Fibroblast of lung (primary cell): ENCODE measurements at regions not wholly inside any gene's neighbourhood (a gene's known extent, or its start where the extent isn't known, plus 50 kb on each side); places are given as distances from the start of the nearest gene placed in this dataset.

ENCODE experiments used
- DNase-seq, 2 donors: peaks; one replicate each; pipeline versions ENCODE4 v3.0.0 to v3.0.0-alpha.2; 2010; ENCODE audit warnings: low read depth in 2 of 2
- H2AFZ ChIP-seq: 2 replicates; pipeline ENCODE4 v1.5.1; 2012; ENCODE audit warnings: low read length, control low read depth, inconsistent platforms
- H3K27ac ChIP-seq: 2 replicates; pipeline ENCODE4 v1.5.1; 2011; ENCODE audit warnings: low read length, control low read depth; ENCODE audit not compliant: insufficient read depth
- H3K27me3 ChIP-seq: 2 replicates; pipeline ENCODE4 v1.5.1; 2011; ENCODE audit warnings: mild to moderate bottlenecking, low read length; ENCODE audit not compliant: control insufficient read depth, insufficient read depth
- H3K36me3 ChIP-seq: 2 replicates; pipeline ENCODE4 v1.5.1; 2011; ENCODE audit warnings: low read length; ENCODE audit not compliant: control insufficient read depth, insufficient read depth
- H3K4me1 ChIP-seq: 2 replicates; pipeline ENCODE4 v1.5.1; 2011; ENCODE audit warnings: low read length; ENCODE audit not compliant: control insufficient read depth, insufficient read depth; ENCODE audit errors: extremely low read depth
- H3K4me2 ChIP-seq: 2 replicates; pipeline ENCODE4 v1.5.1; 2011; ENCODE audit warnings: low read length, control low read depth; ENCODE audit not compliant: insufficient read depth; ENCODE audit errors: extremely low read depth
- H3K4me3 ChIP-seq, 4 experiments: fragments of 200-600 bp in 1 of 4; sonication (generic) in 1 of 4; replicated peaks in 1 of 4; 2 replicates each; pipeline ENCODE4 v1.5.1; 2011 to 2016; ENCODE audit warnings: low read length in 4 of 4, low read depth in 3 of 4, mild to moderate bottlenecking in 3 of 4, control low read depth in 2 of 4, inconsistent platforms in 1 of 4, mixed read lengths in 1 of 4; ENCODE audit not compliant: insufficient read depth in 1 of 4; ENCODE audit errors: control extremely low read depth in 1 of 4
- H3K79me2 ChIP-seq: 2 replicates; pipeline ENCODE4 v1.5.1; 2012; ENCODE audit warnings: mild to moderate bottlenecking, low read length, inconsistent platforms; ENCODE audit not compliant: control insufficient read depth, insufficient read depth
- H3K9ac ChIP-seq: 2 replicates; pipeline ENCODE4 v1.5.1; 2011; ENCODE audit warnings: mild to moderate bottlenecking, low read length, control low read depth; ENCODE audit not compliant: insufficient read depth
- H3K9me3 ChIP-seq: 2 replicates; pipeline ENCODE4 v1.5.1; 2012; ENCODE audit warnings: low read depth, low read length; ENCODE audit not compliant: control insufficient read depth, insufficient read depth
- H4K20me1 ChIP-seq: 2 replicates; pipeline ENCODE4 v1.5.1; 2011; ENCODE audit warnings: low read length; ENCODE audit not compliant: control insufficient read depth, insufficient read depth; ENCODE audit errors: extremely low read depth
- EZH2 ChIP-seq: IDR thresholded peaks from 2 replicates; pipeline ENCODE4 v1.5.1; 2012; ENCODE audit warnings: low read length, control low read depth, mild to moderate bottlenecking; ENCODE audit errors: missing control alignments
- TF ChIP-seq, protein P1 (sequence below), 2 donors: IDR thresholded peaks in 1 of 2; conservative IDR thresholded peaks in 1 of 2; 1 replicate in 1 of 2; 2 replicates in 1 of 2; pipeline ENCODE4 v1.5.1; 2011 to 2012; ENCODE audit warnings: low read length in 2 of 2, control low read depth in 1 of 2, inconsistent platforms in 1 of 2, low read depth in 1 of 2, mild to moderate bottlenecking in 1 of 2

DNA sequence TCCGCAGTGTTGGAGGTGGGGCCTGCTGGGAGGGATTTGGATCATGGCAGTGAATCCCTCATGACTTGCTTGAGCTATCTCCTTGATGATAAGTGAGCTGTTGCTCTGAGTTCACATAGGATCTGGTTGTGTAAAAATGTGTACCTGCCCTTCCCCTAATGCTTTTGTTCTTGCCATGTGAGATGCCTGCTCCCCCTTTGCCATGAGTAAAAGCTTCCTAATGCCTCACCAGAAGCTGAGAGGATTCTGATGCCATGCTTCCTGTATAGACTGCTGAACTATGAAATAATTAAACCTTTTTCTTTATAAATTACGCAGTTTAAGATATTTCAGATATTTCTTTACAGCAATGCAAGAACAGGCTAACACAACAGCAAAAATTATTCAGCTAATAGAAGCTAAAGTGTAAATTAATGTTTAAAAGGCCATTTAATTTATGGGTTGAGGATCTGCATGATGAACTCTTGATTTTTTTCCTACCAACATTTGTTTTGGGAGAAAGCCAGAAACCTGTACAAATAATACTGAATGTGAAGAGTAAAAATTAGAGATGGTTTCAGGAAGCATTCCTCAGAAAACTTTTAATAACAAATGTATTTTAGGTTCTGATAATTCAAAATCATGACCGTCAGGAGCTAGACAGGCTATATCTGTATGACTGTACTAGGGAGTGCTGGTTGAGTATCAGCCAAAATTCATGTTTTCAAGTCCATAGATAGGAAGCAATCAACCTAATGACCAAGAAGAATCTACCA, 177.5 kb upstream of the GRIA4 start:
- TF ChIP-seq, protein P1, sequence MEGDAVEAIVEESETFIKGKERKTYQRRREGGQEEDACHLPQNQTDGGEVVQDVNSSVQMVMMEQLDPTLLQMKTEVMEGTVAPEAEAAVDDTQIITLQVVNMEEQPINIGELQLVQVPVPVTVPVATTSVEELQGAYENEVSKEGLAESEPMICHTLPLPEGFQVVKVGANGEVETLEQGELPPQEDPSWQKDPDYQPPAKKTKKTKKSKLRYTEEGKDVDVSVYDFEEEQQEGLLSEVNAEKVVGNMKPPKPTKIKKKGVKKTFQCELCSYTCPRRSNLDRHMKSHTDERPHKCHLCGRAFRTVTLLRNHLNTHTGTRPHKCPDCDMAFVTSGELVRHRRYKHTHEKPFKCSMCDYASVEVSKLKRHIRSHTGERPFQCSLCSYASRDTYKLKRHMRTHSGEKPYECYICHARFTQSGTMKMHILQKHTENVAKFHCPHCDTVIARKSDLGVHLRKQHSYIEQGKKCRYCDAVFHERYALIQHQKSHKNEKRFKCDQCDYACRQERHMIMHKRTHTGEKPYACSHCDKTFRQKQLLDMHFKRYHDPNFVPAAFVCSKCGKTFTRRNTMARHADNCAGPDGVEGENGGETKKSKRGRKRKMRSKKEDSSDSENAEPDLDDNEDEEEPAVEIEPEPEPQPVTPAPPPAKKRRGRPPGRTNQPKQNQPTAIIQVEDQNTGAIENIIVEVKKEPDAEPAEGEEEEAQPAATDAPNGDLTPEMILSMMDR (conservative IDR thresholded peaks at IDR 0.05 in 1 of 2, IDR thresholded peaks at IDR 0.05 in 1 of 2; ENCODE audit: low read depth in 1 of 2, low read length in 2 of 2), result no peak
- TF ChIP-seq EZH2, result no peak
- Histone ChIP-seq H3K4me3 (no peak overlapping the region), H3K4me1 (no peaks in the 10 kb centered on the region), H3K9ac (no peak overlapping the region), H3K27me3 (no peaks in the 10 kb centered on the region), H2AFZ (no peak overlapping the region), H3K9me3 (no peaks in the 10 kb centered on the region), H3K27ac (no peak overlapping the region), H4K20me1 (no peaks in the 10 kb centered on the region), H3K4me2 (no peak overlapping the region), H3K79me2 (no peaks in the 10 kb centered on the region), H3K36me3 (no peaks in the 10 kb centered on the region)
- DNase-seq, result no peak

DNA sequence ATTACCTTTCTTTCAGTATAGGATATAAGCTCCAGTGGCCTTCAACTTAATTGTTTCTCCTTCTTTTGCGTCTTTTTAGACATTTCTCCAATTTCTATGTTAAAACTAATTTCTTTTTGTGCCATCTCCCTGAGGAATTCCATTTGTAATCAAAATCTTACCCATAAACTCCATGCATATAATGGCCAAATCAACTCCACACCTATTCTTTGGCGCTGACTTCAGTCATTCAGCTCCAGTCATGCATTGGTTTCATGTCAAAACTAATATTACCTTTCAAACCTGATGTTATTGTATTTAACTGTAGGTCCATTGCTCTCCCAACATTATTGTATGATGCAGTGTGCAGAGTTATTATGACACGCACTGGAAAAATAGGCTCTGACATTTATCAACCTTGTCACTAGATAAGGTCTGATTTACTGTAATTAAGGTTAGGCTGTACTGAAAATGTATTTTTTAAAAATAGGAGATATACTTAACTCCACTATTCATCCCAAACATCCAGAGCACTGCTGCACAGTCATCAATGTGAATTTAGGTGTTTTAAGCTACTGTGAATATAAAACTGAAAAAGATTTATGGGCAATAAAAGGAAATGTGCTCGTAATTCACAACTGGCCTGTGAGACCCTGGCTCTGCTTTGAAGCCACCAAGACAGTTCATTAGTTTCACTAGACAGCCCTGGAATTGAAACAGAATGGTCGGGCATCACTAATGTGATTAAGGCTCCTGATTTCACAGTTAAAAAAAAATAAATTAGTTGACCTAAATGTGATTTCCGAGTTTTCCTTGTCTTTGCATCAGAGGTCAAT, 180.6 kb upstream of the GRIA4 start:
- H3K9me3 ChIP-seq, result no peaks in the 10 kb centered on the region
- no peaks in the 10 kb centered on the region for H3K4me1 ChIP-seq
- H3K4me3 ChIP-seq, result no peak overlapping the region
- no peaks in the 10 kb centered on the region for H3K27me3 ChIP-seq
- no peaks in the 10 kb centered on the region for H3K79me2 ChIP-seq
- H4K20me1 ChIP-seq, result no peaks in the 10 kb centered on the region
- TF ChIP-seq, protein P1 (conservative IDR thresholded peaks at IDR 0.05 in 1 of 2, IDR thresholded peaks at IDR 0.05 in 1 of 2; ENCODE audit: low read depth in 1 of 2, low read length in 2 of 2), result no peak
- no peak for TF ChIP-seq EZH2
- no peak overlapping the region for H2AFZ ChIP-seq
- no peak overlapping the region for H3K4me2 ChIP-seq
- H3K27ac ChIP-seq, result no peak overlapping the region
- no peak for DNase-seq
- H3K36me3 ChIP-seq, result no peaks in the 10 kb centered on the region
- no peak overlapping the region for H3K9ac ChIP-seq

DNA sequence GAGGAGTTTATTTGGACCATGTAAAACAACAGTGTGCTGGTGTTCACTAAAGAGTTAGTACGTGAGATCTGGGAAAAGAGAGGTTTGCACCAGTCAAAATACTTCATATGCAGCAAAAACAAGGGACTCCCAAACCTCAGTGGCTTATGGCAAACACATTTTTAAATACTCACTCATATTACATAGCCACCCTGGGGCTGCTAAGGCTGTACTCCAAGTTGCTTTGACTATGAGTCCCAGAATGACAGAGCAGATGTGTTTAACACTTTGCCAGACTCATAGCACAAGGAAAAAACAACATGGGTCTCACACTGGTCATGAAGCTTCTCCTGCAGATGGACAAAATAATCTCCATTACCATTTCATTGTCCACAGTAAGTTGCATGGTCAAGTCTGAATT, 202.8 kb upstream of the GRIA4 start:
- TF ChIP-seq, protein P1 (conservative IDR thresholded peaks at IDR 0.05 in 1 of 2, IDR thresholded peaks at IDR 0.05 in 1 of 2; ENCODE audit: low read depth in 1 of 2, low read length in 2 of 2), result no peak
- TF ChIP-seq EZH2, result no peak
- Histone ChIP-seq H2AFZ (no peak overlapping the region), H3K79me2 (no peaks in the 10 kb centered on the region), H3K4me3 (no peak overlapping the region), H3K36me3 (no peaks in the 10 kb centered on the region), H3K9ac (no peak overlapping the region), H3K4me2 (no peak overlapping the region), H4K20me1 (no peaks in the 10 kb centered on the region), H3K27me3 (no peaks in the 10 kb centered on the region), H3K9me3 (no peaks in the 10 kb centered on the region), H3K4me1 (no peaks in the 10 kb centered on the region), H3K27ac (no peak overlapping the region)
- DNase-seq, result no peak
